Transverse colon (tissue), 4 donors: ENCODE measurements at regions not wholly inside any gene's neighbourhood (a gene's known extent, or its start where the extent isn't known, plus 50 kb on each side); places are given as distances from the start of the nearest gene placed in this dataset.

Experiments
- DNase-seq: peaks from one replicate; pipeline ENCODE4 v3.0.0-alpha.2; 2019
- H3K27ac ChIP-seq, 4 donors: fragments of 200-600 bp; sonication (generic); 2 replicates each; pipeline ENCODE4 v1.5.1; 2016 to 2018; ENCODE audit warnings: inconsistent platforms in 4 of 4
- H3K27me3 ChIP-seq: fragments of 200-600 bp; sonication (generic); 2 replicates; pipeline ENCODE4 v1.5.1; 2017; ENCODE audit warnings: inconsistent platforms
- H3K36me3 ChIP-seq, 4 donors: fragments of 200-600 bp; sonication (generic); 2 replicates each; pipeline ENCODE4 v1.5.1; 2017 to 2019; ENCODE audit warnings: inconsistent platforms in 4 of 4
- H3K4me1 ChIP-seq, 4 donors: fragments of 200-600 bp; sonication (generic); 2 replicates each; pipeline ENCODE4 v1.5.1; 2017 to 2020; ENCODE audit warnings: inconsistent platforms in 4 of 4
- H3K4me3 ChIP-seq, 4 donors: fragments of 200-600 bp; sonication (generic); 1 replicate in 1 of 4; 2 replicates in 3 of 4; pipeline versions ENCODE4 v1.5.1 to v1.6.1; 2017 to 2019; ENCODE audit warnings: inconsistent platforms in 4 of 4
- H3K9me3 ChIP-seq, 2 donors: fragments of 200-600 bp; sonication (generic); 2 replicates each; pipeline ENCODE4 v1.5.1; 2017 to 2019; ENCODE audit warnings: inconsistent platforms in 2 of 2
- EP300 ChIP-seq: sonication (generic); formaldehyde crosslinking; IDR thresholded peaks from one replicate; pipeline ENCODE4 v1.6.1; 2017; ENCODE audit warnings: antibody characterized with exemption, low read depth
- POLR2A ChIP-seq: fragments of 450-650 bp; IDR thresholded peaks from one replicate; pipeline ENCODE4 v1.6.1; 2016; ENCODE audit warnings: antibody characterized with exemption, mild to moderate bottlenecking, moderate library complexity
- POLR2AphosphoS5 ChIP-seq, 3 donors: sonication (generic); formaldehyde crosslinking; IDR thresholded peaks; one replicate each; pipeline ENCODE4 v1.6.1; 2016; ENCODE audit warnings: antibody characterized with exemption in 3 of 3
- WGBS, 2 donors: methylation state at CpG; one replicate each; pipeline ENCODE4 v1.1.5; 2018; ENCODE audit warnings: low coverage in 1 of 2; 5-methylcytosine and 5-hydroxymethylcytosine counted together
- in situ Hi-C, 4 donors: fragments of 200-750 bp; cut with MboI; loops; one replicate each; pipeline versions ENCODE4 v1.15.0 to v1.15.1; 2017; ENCODE audit warnings: low sequenced_read_pairs in 3 of 4, low pct_ligation_motif_present in 1 of 4, low pct_unique_long_range_greater_than_20kb in 1 of 4
- intact Hi-C: fragments of 100-400 bp; cut with DNase I; formaldehyde crosslinking; loops from one replicate; pipeline ENCODE4 v1.15.1; 2023; ENCODE audit warnings: low total_unique reads
- TF ChIP-seq, protein P1 (sequence below), 5 experiments: fragments of 200-600 bp in 3 of 5; fragments of 450-650 bp in 2 of 5; sonication (generic) in 3 of 5; IDR thresholded peaks; 1 replicate in 2 of 5; 2 replicates in 3 of 5; pipeline ENCODE4 v1.5.1; 2016 to 2017; ENCODE audit warnings: antibody characterized with exemption in 5 of 5, inconsistent platforms in 3 of 5, mild to moderate bottlenecking in 2 of 5, moderate library complexity in 1 of 5

DNA sequence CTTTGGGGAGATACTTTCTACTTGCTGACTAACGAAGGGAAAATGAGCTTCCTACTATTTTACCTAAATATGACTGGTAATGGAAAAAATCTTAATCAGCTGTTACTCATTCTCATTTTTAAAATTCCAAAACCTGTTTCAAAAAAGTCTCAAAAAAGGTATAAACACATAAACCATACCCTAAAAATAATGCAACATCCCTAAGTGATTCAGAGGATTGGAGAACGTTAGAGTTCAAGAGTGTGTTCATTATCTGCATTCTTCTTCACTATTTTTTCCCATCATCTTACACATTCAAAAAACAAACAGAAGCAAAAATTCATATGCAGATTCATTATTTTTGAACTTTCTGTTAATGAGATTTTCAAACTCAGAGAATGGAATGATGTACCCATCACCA is 150.4 kb upstream of the GNAI1 start:
- intact Hi-C loops, result no loop called here
- no peaks in the 10 kb centered on the region for H3K4me1 ChIP-seq
- no peak for TF ChIP-seq POLR2AphosphoS5 (IDR thresholded peaks at IDR 0.05)
- TF ChIP-seq, protein P1, sequence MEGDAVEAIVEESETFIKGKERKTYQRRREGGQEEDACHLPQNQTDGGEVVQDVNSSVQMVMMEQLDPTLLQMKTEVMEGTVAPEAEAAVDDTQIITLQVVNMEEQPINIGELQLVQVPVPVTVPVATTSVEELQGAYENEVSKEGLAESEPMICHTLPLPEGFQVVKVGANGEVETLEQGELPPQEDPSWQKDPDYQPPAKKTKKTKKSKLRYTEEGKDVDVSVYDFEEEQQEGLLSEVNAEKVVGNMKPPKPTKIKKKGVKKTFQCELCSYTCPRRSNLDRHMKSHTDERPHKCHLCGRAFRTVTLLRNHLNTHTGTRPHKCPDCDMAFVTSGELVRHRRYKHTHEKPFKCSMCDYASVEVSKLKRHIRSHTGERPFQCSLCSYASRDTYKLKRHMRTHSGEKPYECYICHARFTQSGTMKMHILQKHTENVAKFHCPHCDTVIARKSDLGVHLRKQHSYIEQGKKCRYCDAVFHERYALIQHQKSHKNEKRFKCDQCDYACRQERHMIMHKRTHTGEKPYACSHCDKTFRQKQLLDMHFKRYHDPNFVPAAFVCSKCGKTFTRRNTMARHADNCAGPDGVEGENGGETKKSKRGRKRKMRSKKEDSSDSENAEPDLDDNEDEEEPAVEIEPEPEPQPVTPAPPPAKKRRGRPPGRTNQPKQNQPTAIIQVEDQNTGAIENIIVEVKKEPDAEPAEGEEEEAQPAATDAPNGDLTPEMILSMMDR (IDR thresholded peaks at IDR 0.05), result no peak
- TF ChIP-seq POLR2A, result no peak
- TF ChIP-seq EP300, result no peak
- no peaks in the 10 kb centered on the region for H3K36me3 ChIP-seq
- no peak for DNase-seq
- no peak overlapping the region for H3K4me3 ChIP-seq
- in situ Hi-C loops, result no loop called here
- H3K27ac ChIP-seq, result no peak overlapping the region
- WGBS, 2 donors, result 59 to 65% methylated on average over 2 of the region's 2 CpGs
- H3K9me3 ChIP-seq, result no peaks in the 10 kb centered on the region
- H3K27me3 ChIP-seq, result no peaks in the 10 kb centered on the region

DNA sequence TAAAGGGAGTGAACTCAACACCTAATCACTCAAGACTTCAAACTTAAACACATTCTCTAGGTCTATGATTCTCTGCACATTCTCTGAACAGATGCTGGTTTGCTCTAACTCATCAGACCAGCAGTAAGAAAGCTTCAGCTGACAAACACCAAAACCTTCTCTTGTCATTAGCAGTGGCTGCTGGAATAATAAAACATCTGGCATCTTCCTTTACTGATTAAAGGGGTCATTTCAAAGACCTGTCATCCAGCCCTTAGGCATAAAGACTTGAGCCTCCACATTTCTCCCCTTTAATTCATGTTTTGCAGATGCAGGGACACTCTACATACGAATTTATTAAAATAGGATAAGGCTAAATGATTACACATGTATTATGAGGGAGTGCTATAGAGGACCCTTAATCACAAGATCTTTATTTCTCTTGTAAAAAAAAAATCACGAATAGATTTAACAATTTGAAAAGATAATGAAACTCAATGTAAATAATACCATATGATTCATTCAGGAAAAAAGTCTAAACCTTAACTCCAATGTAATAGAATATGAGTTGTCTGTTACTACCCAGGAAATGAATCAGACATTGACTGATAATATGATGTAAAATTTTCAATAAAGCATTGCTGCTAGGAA is 152.4 kb upstream of the GNAI1 start:
- DNase-seq, result no peak
- H3K27me3 ChIP-seq, result no peaks in the 10 kb centered on the region
- H3K4me1 ChIP-seq, result no peaks in the 10 kb centered on the region
- in situ Hi-C loops (no loop called here), intact Hi-C loops (no loop called here)
- TF ChIP-seq EP300 (no peak), POLR2AphosphoS5 (IDR thresholded peaks at IDR 0.05) (no peak), POLR2A (no peak)
- TF ChIP-seq, protein P1 (IDR thresholded peaks at IDR 0.05), result no peak
- no peak overlapping the region for H3K27ac ChIP-seq
- H3K36me3 ChIP-seq, result no peaks in the 10 kb centered on the region
- WGBS, 2 donors, result 41 to 44% methylated on average over 2 of the region's 2 CpGs
- H3K4me3 ChIP-seq, result no peak overlapping the region
- H3K9me3 ChIP-seq, result no peaks in the 10 kb centered on the region

DNA sequence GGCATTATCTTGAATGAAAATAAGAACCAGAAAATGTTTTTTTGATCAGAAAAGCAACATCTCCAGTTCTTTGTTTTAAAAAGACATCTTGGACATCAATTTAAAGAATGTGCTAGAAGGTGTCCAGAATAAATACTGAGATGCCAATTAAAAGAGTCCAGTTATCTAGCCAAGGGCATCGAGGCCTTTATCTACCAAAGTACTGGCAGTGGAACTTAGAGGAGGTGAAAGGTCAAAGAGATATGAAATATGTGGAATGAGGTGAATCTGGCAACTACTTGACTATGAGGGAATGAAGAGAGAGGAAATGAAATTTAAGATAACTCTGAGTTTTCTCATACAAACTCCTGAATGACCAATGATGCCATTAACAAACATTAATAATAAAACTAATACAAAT is 154.3 kb upstream of the GNAI1 start:
- TF ChIP-seq POLR2AphosphoS5 (IDR thresholded peaks at IDR 0.05) (no peak), POLR2A (no peak), EP300 (no peak)
- TF ChIP-seq, protein P1 (IDR thresholded peaks at IDR 0.05), result no peak
- Histone ChIP-seq H3K9me3 (no peaks in the 10 kb centered on the region), H3K27me3 (no peaks in the 10 kb centered on the region), H3K27ac (no peak overlapping the region), H3K4me3 (no peak overlapping the region), H3K4me1 (no peaks in the 10 kb centered on the region), H3K36me3 (no peaks in the 10 kb centered on the region)
- no peak for DNase-seq
- intact Hi-C loops, result no loop called here
- WGBS, 2 donors, result 43 to 45% methylated on average over 1 of the region's 1 CpG
- in situ Hi-C loops, result no loop called here

DNA sequence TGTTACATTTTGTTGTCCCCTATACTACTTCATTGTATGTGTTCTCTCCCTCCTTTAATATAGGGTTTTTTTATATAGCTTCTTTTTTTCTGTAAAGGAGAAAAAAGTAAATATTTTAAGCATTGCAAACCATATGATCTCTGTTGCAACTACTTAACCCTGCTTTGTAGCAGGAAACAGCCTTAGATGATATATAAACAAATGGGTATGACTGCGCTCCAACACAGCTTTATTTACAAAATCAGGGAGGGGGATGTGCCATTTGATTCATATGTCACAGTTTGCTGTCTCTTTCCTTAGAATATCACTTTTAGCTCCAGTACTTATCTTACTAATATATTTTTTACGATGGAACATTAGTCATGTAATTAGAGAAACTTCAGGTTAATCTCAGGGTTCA is 155.2 kb upstream of the GNAI1 start:
- 67 to 90% methylated on average over 2 of the region's 2 CpGs for WGBS, 2 donors
- Histone ChIP-seq H3K4me3 (no peak overlapping the region), H3K27me3 (no peaks in the 10 kb centered on the region), H3K4me1 (no peaks in the 10 kb centered on the region), H3K9me3 (no peaks in the 10 kb centered on the region), H3K27ac (no peak overlapping the region), H3K36me3 (no peaks in the 10 kb centered on the region)
- no peak for DNase-seq
- intact Hi-C loops, result no loop called here
- in situ Hi-C loops, result no loop called here
- TF ChIP-seq POLR2AphosphoS5 (IDR thresholded peaks at IDR 0.05) (no peak), EP300 (no peak), POLR2A (no peak)
- TF ChIP-seq, protein P1 (IDR thresholded peaks at IDR 0.05), result no peak
